GM21529 (cell line): ENCODE measurements at regions not wholly inside any gene's neighbourhood (a gene's known extent, or its start where the extent isn't known, plus 50 kb on each side); places are given as distances from the start of the nearest gene placed in this dataset.
"Not testable (repeated sequence)": the region's sequence is repeated elsewhere in the genome, so short reads cannot be mapped to it uniquely, and the experiment has no call there.

Source experiments
- ATAC-seq: cut with Tn5 transposase; IDR thresholded peaks from one replicate; pipeline ENCODE4 v1.9.1; 2021; ENCODE audit not compliant: unreplicated experiment

DNA sequence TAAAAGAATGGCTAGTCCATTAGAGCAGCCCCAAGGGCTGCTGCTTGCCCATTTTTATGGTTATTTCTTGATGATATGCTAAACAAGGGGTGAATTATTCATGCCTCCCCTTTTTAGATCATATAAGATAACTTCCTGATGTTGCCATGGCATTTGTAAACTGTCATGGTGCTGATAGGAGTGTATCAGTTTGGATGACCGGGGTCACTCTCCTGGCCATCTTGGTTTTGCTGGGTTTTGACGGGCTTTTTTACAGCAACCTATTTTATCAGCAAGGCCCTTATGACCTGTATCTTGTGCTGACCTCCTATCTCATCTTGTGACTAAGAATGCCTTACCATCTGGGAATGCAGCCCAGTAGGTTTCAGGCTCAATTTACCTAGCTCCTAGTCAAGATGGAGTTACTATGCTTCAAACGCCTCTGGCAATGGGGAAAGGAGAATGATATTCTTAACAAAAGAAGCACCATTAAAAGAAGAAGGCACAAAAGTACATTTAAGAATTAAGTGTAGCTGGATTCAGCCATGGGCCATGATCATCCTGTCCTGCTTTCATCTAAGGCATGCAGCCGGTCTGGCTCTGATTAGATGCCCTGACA, 1156.0 kb downstream of the PCDH9 start:
- no peak for ATAC-seq

DNA sequence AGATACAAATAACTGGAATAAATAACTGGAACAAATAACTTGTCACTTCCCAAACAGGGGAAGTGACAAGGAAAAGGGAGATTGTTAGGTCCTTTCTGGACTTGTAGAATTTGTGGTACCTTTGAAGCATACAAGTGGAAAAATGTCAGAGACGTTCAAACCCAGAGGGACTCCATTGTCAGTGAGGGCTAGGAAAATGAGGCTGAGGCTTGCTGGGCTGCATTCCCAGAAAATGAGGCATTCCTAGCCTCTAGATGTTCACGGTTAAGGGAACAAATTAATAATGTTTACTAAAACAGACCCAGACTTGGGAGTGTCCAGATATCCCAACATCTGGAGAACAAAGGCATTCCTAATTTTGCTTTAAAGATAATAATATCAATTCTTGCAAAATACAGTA, 1158.0 kb downstream of the PCDH9 start:
- ATAC-seq, result not testable (repeated sequence)

GRCh38 chr13:66071608-66072007, 1158.5 kb downstream of the PCDH9 start:
- ATAC-seq, result no peak

DNA sequence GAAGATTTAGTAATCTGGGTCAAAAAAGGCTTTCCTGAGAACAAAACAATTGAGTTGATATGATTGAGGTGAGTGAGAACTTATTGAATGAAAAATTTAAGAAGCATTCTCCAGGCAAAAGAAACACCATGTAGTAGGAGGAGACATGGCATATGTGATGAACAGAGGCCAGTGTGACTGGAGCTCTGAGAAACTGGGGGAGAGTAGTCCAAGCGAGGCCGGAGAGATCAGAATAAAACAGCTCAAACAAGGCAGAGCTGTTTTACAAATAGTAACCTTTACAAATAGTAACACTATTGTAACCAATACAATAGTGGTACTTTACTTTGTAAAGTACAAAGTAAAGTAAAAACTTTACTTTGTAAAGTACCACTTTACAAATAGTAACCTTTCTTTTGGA, 1159.1 kb downstream of the PCDH9 start:
- ATAC-seq, result no peak

- ATAC-seq, result no peak
Measured at GRCh38 chr13:66069570-66069969, 1160.6 kb downstream of the PCDH9 start.

- no peak for ATAC-seq
Measured at GRCh38 chr13:66068683-66069082, 1161.5 kb downstream of the PCDH9 start.

- ATAC-seq, result no peak
Measured at GRCh38 chr13:66048888-66049287, 1181.2 kb downstream of the PCDH9 start.

GRCh38 chr13:66040506-66040905, 1189.6 kb downstream of the PCDH9 start:
- ATAC-seq, result no peak

- no peak for ATAC-seq
Measured at GRCh38 chr13:66037096-66037495, 1193.0 kb downstream of the PCDH9 start.

DNA sequence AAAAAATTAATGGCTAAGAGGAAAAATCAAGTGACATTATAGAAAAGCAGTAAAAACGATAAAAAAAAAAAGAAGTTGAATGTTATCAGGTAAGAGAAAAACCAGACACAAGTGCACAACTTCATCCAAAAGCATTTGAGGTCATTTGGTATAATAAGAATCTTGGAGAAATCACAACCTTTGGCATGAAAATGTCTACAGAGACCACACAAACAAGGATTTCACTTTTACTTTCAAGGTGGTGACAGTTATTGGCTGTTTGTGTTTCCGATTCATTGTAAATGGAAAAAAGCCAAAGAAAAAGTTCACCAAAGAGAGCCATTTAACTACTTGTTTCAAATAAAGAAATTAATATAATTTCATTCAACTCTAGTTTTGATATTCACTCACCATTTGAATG, 1193.5 kb downstream of the PCDH9 start:
- ATAC-seq, result no peak

GRCh38 chr13:66036024-66036614, 1194.0 kb downstream of the PCDH9 start:
- no peak for ATAC-seq

GRCh38 chr13:66033924-66034323, 1196.2 kb downstream of the PCDH9 start:
- ATAC-seq, result no peak

DNA sequence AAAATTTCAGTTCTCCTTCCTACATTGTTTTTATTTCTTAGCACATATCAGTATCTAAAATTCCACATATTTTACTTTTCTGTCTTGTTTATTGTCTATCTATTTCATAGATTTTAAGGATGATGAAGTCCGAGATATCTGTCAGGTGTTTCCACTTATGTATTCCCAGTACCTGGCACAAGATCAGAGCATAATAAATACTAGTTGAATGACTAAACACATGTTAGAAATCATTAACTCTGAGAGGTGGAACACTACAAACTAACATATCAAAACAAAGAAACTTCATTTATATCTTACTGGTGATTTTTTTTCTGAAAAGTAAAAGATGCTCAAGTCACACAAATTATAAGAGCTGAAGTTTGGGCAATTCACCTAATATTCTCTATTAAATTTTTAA, 1208.3 kb downstream of the PCDH9 start:
- no peak for ATAC-seq

DNA sequence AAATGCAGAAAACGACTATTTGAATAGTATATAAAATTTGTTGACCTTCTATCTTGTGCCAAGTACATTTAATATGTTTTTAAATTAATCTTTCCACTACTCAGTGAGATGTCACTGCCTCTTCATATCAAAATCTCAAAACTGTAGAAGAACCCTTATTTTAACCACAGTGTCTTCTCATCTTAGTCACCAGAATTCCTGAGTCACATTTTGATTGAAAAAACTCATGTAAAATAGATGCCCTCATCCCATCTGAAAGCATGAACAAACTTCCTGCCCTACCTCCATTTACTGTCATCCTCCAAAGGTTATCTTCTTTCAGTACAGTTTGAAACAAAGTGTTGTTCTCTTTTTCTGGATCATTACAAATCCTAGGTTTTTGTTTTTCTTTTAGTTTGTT, 1215.4 kb downstream of the PCDH9 start:
- ATAC-seq, result no peak

- no peak for ATAC-seq
Measured at GRCh38 chr13:66009241-66009640, 1220.9 kb downstream of the PCDH9 start.

DNA sequence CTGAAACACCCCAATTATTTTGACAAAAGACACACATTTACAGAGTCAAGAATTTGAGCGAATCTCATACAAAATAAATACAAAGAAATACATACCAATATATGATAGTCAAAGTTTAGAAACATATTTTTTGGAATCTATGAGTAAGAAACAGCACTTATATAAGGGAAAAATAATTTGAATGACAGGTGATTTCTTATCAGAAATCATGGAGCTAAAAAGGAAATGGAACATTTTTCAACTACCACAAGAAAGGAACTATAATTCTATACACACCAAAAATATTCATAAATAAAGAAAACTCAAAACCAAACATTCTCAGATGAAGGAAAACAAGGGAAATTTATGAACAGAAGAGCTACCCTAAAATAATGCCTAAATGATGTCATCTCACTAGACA, 1226.6 kb downstream of the PCDH9 start:
- ATAC-seq, result no peak

- ATAC-seq, result no peak
Measured at GRCh38 chr13:66001140-66001539, 1229.0 kb downstream of the PCDH9 start.

GRCh38 chr13:65999411-65999810, 1230.7 kb downstream of the PCDH9 start:
- no peak for ATAC-seq

GRCh38 chr13:65990684-65991083, 1239.5 kb downstream of the PCDH9 start:
- no peak for ATAC-seq

GRCh38 chr13:65985612-65986011, 1244.5 kb downstream of the PCDH9 start:
- ATAC-seq, result no peak

DNA sequence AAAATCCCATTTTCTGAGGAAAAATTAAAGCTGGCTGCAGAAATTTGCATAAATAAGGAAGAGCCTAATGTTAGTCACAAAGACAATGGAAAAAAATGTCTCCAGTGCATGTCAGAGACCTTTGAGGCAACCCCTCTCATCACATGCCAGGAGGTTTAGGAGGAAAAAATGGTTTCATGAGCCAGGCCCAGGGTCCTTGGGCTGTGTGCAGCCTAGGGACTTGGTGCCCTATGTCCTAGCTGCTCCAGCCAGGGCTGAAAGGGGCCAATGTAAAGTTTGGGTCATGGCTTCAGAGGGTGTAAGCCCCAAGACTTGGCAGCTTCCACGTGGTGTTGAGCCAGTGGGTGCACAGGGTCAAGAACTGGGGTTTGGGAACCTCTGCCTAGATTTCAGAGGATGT, 1252.6 kb downstream of the PCDH9 start:
- no peak for ATAC-seq

- ATAC-seq, result no peak
Measured at GRCh38 chr13:65971541-65971940, 1258.6 kb downstream of the PCDH9 start.

- ATAC-seq, result no peak
Measured at GRCh38 chr13:65966991-65967451, 1263.1 kb downstream of the PCDH9 start.
